ENCODE measurements at regions not wholly inside any gene's neighbourhood (a gene's known extent, or its start where the extent isn't known, plus 50 kb on each side); places are given as distances from the start of the nearest gene placed in this dataset.

DNA sequence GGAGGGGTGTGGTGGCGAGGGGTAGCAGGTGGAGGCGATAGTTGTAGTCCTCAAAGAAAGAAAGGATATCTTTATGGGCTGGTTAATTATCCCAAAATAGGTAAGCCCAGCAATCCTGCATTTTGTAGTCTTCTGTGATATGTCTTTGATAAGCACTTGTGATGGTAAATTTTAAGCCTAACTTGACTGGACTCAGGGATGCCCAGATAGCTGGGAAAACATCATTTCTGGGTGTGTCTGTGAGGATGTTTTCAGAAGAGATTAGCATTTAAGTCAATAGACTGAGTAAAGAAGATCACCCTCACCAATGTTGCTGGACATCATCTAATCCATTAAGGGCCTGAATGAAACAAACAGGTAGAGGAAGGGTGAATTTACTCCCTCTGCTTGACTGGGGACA lies 124.8 kb upstream of the RIPOR2 start:
- TF ChIP-seq, protein P1, sequence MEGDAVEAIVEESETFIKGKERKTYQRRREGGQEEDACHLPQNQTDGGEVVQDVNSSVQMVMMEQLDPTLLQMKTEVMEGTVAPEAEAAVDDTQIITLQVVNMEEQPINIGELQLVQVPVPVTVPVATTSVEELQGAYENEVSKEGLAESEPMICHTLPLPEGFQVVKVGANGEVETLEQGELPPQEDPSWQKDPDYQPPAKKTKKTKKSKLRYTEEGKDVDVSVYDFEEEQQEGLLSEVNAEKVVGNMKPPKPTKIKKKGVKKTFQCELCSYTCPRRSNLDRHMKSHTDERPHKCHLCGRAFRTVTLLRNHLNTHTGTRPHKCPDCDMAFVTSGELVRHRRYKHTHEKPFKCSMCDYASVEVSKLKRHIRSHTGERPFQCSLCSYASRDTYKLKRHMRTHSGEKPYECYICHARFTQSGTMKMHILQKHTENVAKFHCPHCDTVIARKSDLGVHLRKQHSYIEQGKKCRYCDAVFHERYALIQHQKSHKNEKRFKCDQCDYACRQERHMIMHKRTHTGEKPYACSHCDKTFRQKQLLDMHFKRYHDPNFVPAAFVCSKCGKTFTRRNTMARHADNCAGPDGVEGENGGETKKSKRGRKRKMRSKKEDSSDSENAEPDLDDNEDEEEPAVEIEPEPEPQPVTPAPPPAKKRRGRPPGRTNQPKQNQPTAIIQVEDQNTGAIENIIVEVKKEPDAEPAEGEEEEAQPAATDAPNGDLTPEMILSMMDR (IDR thresholded peaks at IDR 0.05) = no peak
- no peak for TF ChIP-seq POLR2A (IDR thresholded peaks at IDR 0.05)
